H1 (cell line): ENCODE measurements at regions not wholly inside any gene's neighbourhood (a gene's known extent, or its start where the extent isn't known, plus 50 kb on each side); places are given as distances from the start of the nearest gene placed in this dataset.

Experiments
- CTCF ChIA-PET: fragments of 300-600 bp; sonication (Branson Sonifier 250); formaldehyde crosslinking; loops from one replicate; lab custom pipeline; 2021; ENCODE audit not compliant: partially characterized antibody; lab: Charles Lee
- POLR2A ChIA-PET: fragments of 300-600 bp; sonication (Branson Sonifier 250); formaldehyde crosslinking; loops from one replicate; lab custom pipeline; 2021; ENCODE audit warnings: inconsistent platforms; ENCODE audit not compliant: partially characterized antibody; lab: Charles Lee
- DNase-seq, 2 experiments: peaks; one replicate each; pipeline versions ENCODE4 v3.0.0 to v3.0.0-alpha.2; 2010 to 2022; ENCODE audit warnings: low spot score in 2 of 2, low read depth in 1 of 2, mixed read lengths in 1 of 2
- FAIRE-seq: peaks from 2 replicates; lab custom pipeline; 2011; peaks lifted over from hg19 to GRCh38; lab: Jason Lieb, UNC
- H2AFZ ChIP-seq: 2 replicates; pipeline ENCODE4 v1.8.1; 2012; ENCODE audit warnings: low read length, inconsistent platforms
- H2AK5ac ChIP-seq: 2 replicates; pipeline ENCODE4 v1.6.1; 2013; ENCODE audit warnings: low read depth, low read length
- H2BK120ac ChIP-seq: replicated peaks from 2 replicates; pipeline ENCODE3; 2013; ENCODE audit warnings: low read depth, low read length, inconsistent platforms
- H2BK12ac ChIP-seq: 2 replicates; pipeline ENCODE4 v1.6.1; 2013; ENCODE audit warnings: low read depth, low read length
- H2BK15ac ChIP-seq: 2 replicates; pipeline ENCODE4 v1.6.1; 2013; ENCODE audit warnings: low read length
- H2BK20ac ChIP-seq: 2 replicates; pipeline ENCODE4 v1.6.1; 2013; ENCODE audit warnings: low read length
- H2BK5ac ChIP-seq: 2 replicates; pipeline ENCODE4 v1.6.1; 2013; ENCODE audit warnings: low read depth, low read length
- H3K14ac ChIP-seq: 2 replicates; pipeline ENCODE4 v1.6.1; 2013; ENCODE audit warnings: inconsistent platforms; ENCODE audit not compliant: insufficient read length
- H3K18ac ChIP-seq: 2 replicates; pipeline ENCODE4 v1.6.1; 2013; ENCODE audit warnings: low read length; ENCODE audit errors: extremely low read depth
- H3K23ac ChIP-seq: 2 replicates; pipeline ENCODE4 v1.6.1; 2013; ENCODE audit warnings: inconsistent platforms; ENCODE audit not compliant: insufficient read length
- H3K23me2 ChIP-seq: 2 replicates; pipeline ENCODE4 v1.6.1; 2013; ENCODE audit warnings: low read depth, low read length
- H3K27ac ChIP-seq: 2 replicates; pipeline ENCODE4 v1.6.1; 2011; ENCODE audit warnings: low read depth, low read length, inconsistent platforms
- H3K27me3 ChIP-seq, 4 experiments: replicated peaks in 1 of 4; 1 replicate in 1 of 4; 2 replicates in 3 of 4; pipeline versions ENCODE4 v1.6.1 to v1.8.1; 2011 to 2013; ENCODE audit warnings: low read length in 3 of 4, mild to moderate bottlenecking in 3 of 4, inconsistent platforms in 2 of 4, mixed read lengths in 2 of 4, moderate library complexity in 1 of 4; ENCODE audit not compliant: control insufficient read depth in 3 of 4, insufficient read depth in 3 of 4; ENCODE audit errors: extremely low read depth in 1 of 4
- H3K36me3 ChIP-seq, 4 experiments: 2 replicates each; pipeline versions ENCODE4 v1.6.1 to v1.8.1; 2011 to 2013; ENCODE audit warnings: mild to moderate bottlenecking in 4 of 4, low read length in 3 of 4, moderate library complexity in 2 of 4, control low read depth in 1 of 4, inconsistent platforms in 1 of 4; ENCODE audit not compliant: insufficient read depth in 4 of 4, control insufficient read depth in 2 of 4
- H3K4ac ChIP-seq: replicated peaks from 2 replicates; pipeline ENCODE3; 2013; ENCODE audit warnings: low read length, low read depth, mixed read lengths, inconsistent platforms; ENCODE audit not compliant: insufficient read length
- H3K4me1 ChIP-seq, 4 experiments: replicated peaks in 1 of 4; 1 replicate in 1 of 4; 2 replicates in 3 of 4; pipeline versions ENCODE4 v1.6.1 to v1.8.1; 2011 to 2013; ENCODE audit warnings: low read length in 3 of 4, inconsistent platforms in 2 of 4, mixed read lengths in 1 of 4; ENCODE audit not compliant: insufficient read depth in 4 of 4, control insufficient read depth in 3 of 4
- H3K4me2 ChIP-seq, 2 experiments: 2 replicates each; pipeline versions ENCODE4 v1.6.1 to v1.8.1; 2011 to 2013; ENCODE audit warnings: low read depth in 2 of 2, low read length in 2 of 2, control low read depth in 1 of 2, inconsistent platforms in 1 of 2, mild to moderate bottlenecking in 1 of 2; ENCODE audit not compliant: insufficient read depth in 1 of 2
- H3K4me3 ChIP-seq, 4 experiments: fragments of 200-600, 300-600 bp in 1 of 4; sonication (generic), shearing (Covaris generic), sonication (Bioruptor Twin) in 1 of 4; 2 replicates each; pipeline versions ENCODE4 v1.5.1 to v1.8.1; 2011 to 2016; ENCODE audit warnings: low read length in 4 of 4, low read depth in 3 of 4, control low read depth in 2 of 4, inconsistent platforms in 2 of 4, mild to moderate bottlenecking in 2 of 4, mixed read lengths in 1 of 4, moderate library complexity in 1 of 4; ENCODE audit not compliant: insufficient read depth in 2 of 4; ENCODE audit errors: extremely low read depth in 1 of 4
- H3K56ac ChIP-seq: replicated peaks from 2 replicates; pipeline ENCODE3; 2013; ENCODE audit warnings: low read depth, mild to moderate bottlenecking, mixed read lengths, low read length, inconsistent platforms; ENCODE audit not compliant: insufficient read length
- H3K79me1 ChIP-seq: 2 replicates; pipeline ENCODE4 v1.6.1; 2013; ENCODE audit warnings: low read depth, low read length, control low read depth
- H3K79me2 ChIP-seq, 2 experiments: 2 replicates each; pipeline versions ENCODE4 v1.6.1 to v1.8.1; 2012 to 2013; ENCODE audit warnings: low read length in 2 of 2, mild to moderate bottlenecking in 2 of 2, inconsistent platforms in 1 of 2; ENCODE audit not compliant: insufficient read depth in 2 of 2, control insufficient read depth in 1 of 2
- H3K9ac ChIP-seq, 4 experiments: replicated peaks in 1 of 4; 1 replicate in 1 of 4; 2 replicates in 3 of 4; pipeline versions ENCODE4 v1.6.1 to v1.8.1; 2011 to 2013; ENCODE audit warnings: low read depth in 3 of 4, low read length in 3 of 4, control low read depth in 2 of 4, mild to moderate bottlenecking in 2 of 4, moderate library complexity in 2 of 4, inconsistent platforms in 1 of 4; ENCODE audit errors: extremely low read depth in 1 of 4
- H3K9me3 ChIP-seq, 2 experiments: 2 replicates each; pipeline versions ENCODE4 v1.6.1 to v1.8.1; 2012 to 2013; ENCODE audit warnings: mild to moderate bottlenecking in 2 of 2, moderate library complexity in 2 of 2, control low read depth in 1 of 2, inconsistent platforms in 1 of 2, low read depth in 1 of 2, low read length in 1 of 2, mixed read lengths in 1 of 2; ENCODE audit not compliant: insufficient read depth in 2 of 2
- H4K20me1 ChIP-seq, 2 experiments: replicated peaks in 1 of 2; 2 replicates each; pipeline versions ENCODE3 to v1.8.1; 2011 to 2013; ENCODE audit warnings: inconsistent platforms in 2 of 2, low read length in 2 of 2, mild to moderate bottlenecking in 1 of 2; ENCODE audit not compliant: insufficient read depth in 2 of 2, control insufficient read depth in 1 of 2
- H4K5ac ChIP-seq: 2 replicates; pipeline ENCODE4 v1.6.1; 2013; ENCODE audit warnings: low read length, low read depth, mixed read lengths, inconsistent platforms; ENCODE audit not compliant: insufficient read length
- H4K8ac ChIP-seq: 2 replicates; pipeline ENCODE4 v1.8.0; 2013; ENCODE audit warnings: mild to moderate bottlenecking, moderate library complexity, low read length, inconsistent platforms; ENCODE audit not compliant: insufficient read depth; ENCODE audit errors: extremely low read depth
- H4K91ac ChIP-seq: replicated peaks from 2 replicates; pipeline ENCODE3; 2013; ENCODE audit warnings: low read length, mixed read lengths, inconsistent platforms; ENCODE audit not compliant: insufficient read length
- CBX8 ChIP-seq: fragments of 300-800, 300-1000 bp; sonication (generic); IDR thresholded peaks from 2 replicates; pipeline ENCODE4 v1.7.1; 2016; ENCODE audit warnings: low read depth, low read length, borderline replicate concordance
- CREB1 ChIP-seq: IDR thresholded peaks from 2 replicates; pipeline ENCODE4 v1.6.1; 2012; ENCODE audit warnings: inconsistent platforms
- CTCF ChIP-seq, 3 experiments: IDR thresholded peaks; 1 replicate in 2 of 3; 2 replicates in 1 of 3; pipeline versions ENCODE4 v1.5.1 to v1.6.1; 2011; ENCODE audit warnings: low read length in 3 of 3, mild to moderate bottlenecking in 3 of 3, inconsistent platforms in 2 of 3, low read depth in 1 of 3, moderate library complexity in 1 of 3; ENCODE audit not compliant: insufficient read depth in 1 of 3; ENCODE audit errors: control extremely low read depth in 1 of 3
- GTF2F1 ChIP-seq: IDR thresholded peaks from 2 replicates; pipeline ENCODE4 v1.6.1; 2012; ENCODE audit warnings: low read depth, low read length, improper control_type of control experiment, borderline replicate concordance
- HDAC2 ChIP-seq, 2 experiments: fragments of 300-600 bp in 1 of 2; sonication (generic) in 1 of 2; IDR thresholded peaks; 2 replicates each; pipeline ENCODE4 v1.6.1; 2011 to 2012; ENCODE audit warnings: low read depth in 2 of 2, low read length in 2 of 2, mild to moderate bottlenecking in 2 of 2, moderate library complexity in 2 of 2, borderline replicate concordance in 1 of 2, inconsistent platforms in 1 of 2
- PHF8 ChIP-seq: fragments of 200-600 bp; sonication (generic); conservative IDR thresholded peaks from 2 replicates; pipeline ENCODE4 v1.7.1; 2012; ENCODE audit warnings: low read depth, mild to moderate bottlenecking, inconsistent platforms, low read length, moderate library complexity
- SIN3A ChIP-seq, 2 experiments: IDR thresholded peaks in 1 of 2; conservative IDR thresholded peaks in 1 of 2; 2 replicates each; pipeline ENCODE4 v1.6.1; 2011 to 2012; ENCODE audit warnings: low read length in 2 of 2, improper control_type of control experiment in 1 of 2, low read depth in 1 of 2, mild to moderate bottlenecking in 1 of 2
- TAF7 ChIP-seq: optimal IDR thresholded peaks from 2 replicates; pipeline ENCODE3; 2011; ENCODE audit warnings: low read depth, mild to moderate bottlenecking, inconsistent platforms, low read length, moderate library complexity, borderline replicate concordance
- TEAD4 ChIP-seq: IDR thresholded peaks from 2 replicates; pipeline ENCODE4 v1.6.1; 2012; ENCODE audit warnings: low read depth, low read length, inconsistent platforms, mixed read lengths
- USF2 ChIP-seq: IDR thresholded peaks from 2 replicates; pipeline ENCODE4 v1.6.1; 2011; ENCODE audit warnings: low read length, improper control_type of control experiment
- WGBS, 2 experiments: shearing (Covaris generic) in 1 of 2; methylation state at CpG; one replicate each; pipeline versions ENCODE4 v1.1.6 to v1.1.7; 2013 to 2015; ENCODE audit warnings: low lambda C conversion rate in 2 of 2, mixed read lengths in 2 of 2, inconsistent platforms in 1 of 2, low coverage in 1 of 2, missing lambda C conversion rate in 1 of 2; ENCODE audit not compliant: insufficient replicate concordance in 2 of 2, insufficient coverage in 1 of 2, insufficient read length in 1 of 2; ENCODE audit errors: extremely low coverage in 1 of 2, missing lambda C conversion rate in 1 of 2; 5-methylcytosine and 5-hydroxymethylcytosine counted together

- Histone ChIP-seq H3K18ac (no peak overlapping the region), H3K23me2 (no peaks in the 10 kb centered on the region), H3K9me3 (no peaks in the 10 kb centered on the region), H2BK120ac (no peak overlapping the region), H3K23ac (no peak overlapping the region), H4K91ac (no peak overlapping the region), H3K27ac (no peak overlapping the region), H3K79me1 (no peaks in the 10 kb centered on the region), H2AFZ (no peak overlapping the region), H3K14ac (no peak overlapping the region), H3K4ac (no peak overlapping the region), H2BK12ac (no peak overlapping the region), H4K5ac (no peak overlapping the region), H2AK5ac (no peak overlapping the region), H3K4me3 (no peak overlapping the region), H3K36me3 (no peaks in the 10 kb centered on the region), H2BK20ac (no peak overlapping the region), H2BK15ac (no peak overlapping the region), H4K8ac (no peak overlapping the region), H3K79me2 (no peaks in the 10 kb centered on the region), H3K27me3 (peaks cover 0 to 7% (median 3%) of the 10 kb centered on the region in 4 experiments; a peak in 2 of 7 replicates), H3K4me1 (peaks cover 1 to 11% (median 6%) of the 10 kb centered on the region in 4 experiments; a peak in 6 of 7 replicates), H2BK5ac (no peak overlapping the region), H3K4me2 (no peak overlapping the region), H3K56ac (no peak overlapping the region), H4K20me1 (no peaks in the 10 kb centered on the region), H3K9ac (no peak overlapping the region)
- DNase-seq, result no peak
- 92% methylated on average over 7 of the region's 7 CpGs; no CpG with 5 or more reads in 1 of the 2 experiments for WGBS, 2 experiments
- ChIA-PET POLR2A (no interaction called here), CTCF (interaction anchor here (0.7 to 1.3 kb wide), 2 partner anchors 25 to 332 kb away, joined by 3 to 4 read pairs; no protein-coding TSS in a partner anchor)
- FAIRE-seq, result no peak
- TF ChIP-seq CREB1 (no peak), CBX8 (no peak), CTCF (IDR thresholded peaks at IDR 0.05; ENCODE audit: control extremely low read depth in 1 of 3, insufficient read depth in 1 of 3, low read depth in 1 of 3, low read length in 3 of 3) (no peak), HDAC2 (IDR thresholded peaks at IDR 0.05; ENCODE audit: borderline replicate concordance in 1 of 2, low read depth in 2 of 2, low read length in 2 of 2) (no peak), GTF2F1 (no peak), TAF7 (no peak), USF2 (no peak), SIN3A (conservative IDR thresholded peaks at IDR 0.05 in 1 of 2, IDR thresholded peaks at IDR 0.05 in 1 of 2; ENCODE audit: low read depth in 1 of 2, low read length in 2 of 2) (no peak), TEAD4 (no peak), PHF8 (no peak)
These were observed 201.6 kb downstream of the EN1 start for GRCh38 chr2:118645876-118646275.
